ENCODE measurements at regions not wholly inside any gene's neighbourhood (a gene's known extent, or its start where the extent isn't known, plus 50 kb on each side); places are given as distances from the start of the nearest gene placed in this dataset.

DNA sequence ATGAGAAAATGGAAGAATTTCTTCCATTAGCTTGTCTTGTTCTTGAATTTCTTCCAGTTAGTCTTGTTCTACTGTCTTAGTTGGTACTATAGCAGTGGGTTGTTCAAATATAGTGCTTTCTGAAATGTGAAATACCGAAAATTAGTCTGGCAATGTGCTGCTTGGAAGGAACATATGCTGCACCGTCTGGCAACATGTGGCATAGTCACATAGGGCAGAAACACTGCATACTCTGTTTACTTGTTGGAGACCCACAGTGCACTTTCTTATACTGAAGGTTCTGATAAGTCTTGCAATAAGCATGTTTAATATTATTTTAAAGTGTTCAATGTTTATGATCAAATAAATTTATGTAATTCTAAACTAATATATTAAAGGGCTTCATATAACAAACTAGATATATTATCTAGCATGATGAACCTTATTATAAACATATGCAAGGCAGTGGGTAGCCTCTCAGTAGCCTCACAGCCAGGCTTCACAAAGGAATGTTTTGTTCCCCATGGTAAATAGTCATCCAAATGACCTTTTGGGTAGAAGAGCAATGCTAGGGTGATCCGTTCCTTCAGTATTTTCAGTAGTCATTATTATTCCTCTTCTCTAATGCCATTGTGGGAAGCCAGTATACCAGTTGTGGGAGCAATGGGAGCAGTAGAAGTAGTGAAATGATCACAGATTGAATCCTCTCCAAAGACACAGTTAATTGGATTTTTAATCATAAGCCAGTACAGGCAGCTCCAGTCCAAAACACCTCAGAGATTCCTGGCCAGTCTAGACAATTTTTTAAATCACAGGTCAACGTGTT is 1106.7 kb downstream of the DTWD2 start:
- H3K27ac ChIP-seq (ENCODE audit: insufficient read depth, low read depth, low read length) = no peak overlapping the region
- ChIA-PET CTCF (no interaction called here), POLR2A (no interaction called here)
- no peak overlapping the region for H2AFZ ChIP-seq (ENCODE audit: low read depth, low read length)
- H3K36me3 ChIP-seq (ENCODE audit: control insufficient read depth in 2 of 2, extremely low read depth in 1 of 2, insufficient read depth in 2 of 2, low read length in 2 of 2) = no peaks in the 10 kb centered on the region
- H3K9me3 ChIP-seq (replicated peaks; ENCODE audit: control insufficient read depth, insufficient read depth, low read length) = no peaks in the 10 kb centered on the region
- dilution Hi-C loops (cut with MboI; ENCODE audit: extremely low pct_ligation_motif_present, low sequenced_read_pairs) = no loop called here
- no peak overlapping the region for H3K4me3 ChIP-seq (replicated peaks in 1 of 3; ENCODE audit: insufficient read depth in 1 of 3, low read depth in 1 of 3, low read length in 3 of 3)
- no peaks in the 10 kb centered on the region for H4K20me1 ChIP-seq (replicated peaks; ENCODE audit: control insufficient read depth, extremely low read depth, insufficient read depth, low read length)
- H3K27me3 ChIP-seq (ENCODE audit: control insufficient read depth in 2 of 2, insufficient read depth in 2 of 2, low read length in 2 of 2) = no peaks in the 10 kb centered on the region
- no peaks in the 10 kb centered on the region for H3K79me2 ChIP-seq (ENCODE audit: control insufficient read depth, insufficient read depth, low read length)
- no TSS peak for BruUV-seq (replicated peaks)
- H3K9me1 ChIP-seq (replicated peaks; ENCODE audit: control insufficient read depth, extremely low read depth, insufficient read depth, low read length) = no peaks in the 10 kb centered on the region
- no peak for FAIRE-seq
- H3K4me2 ChIP-seq (ENCODE audit: insufficient read depth, low read length) = no peak overlapping the region
- no peak for TF ChIP-seq MYC (IDR thresholded peaks at IDR 0.05; ENCODE audit: low read depth, low read length)
- no peak for TF ChIP-seq GATA2 (IDR thresholded peaks at IDR 0.05; ENCODE audit: insufficient read depth, insufficient read length, low read depth, low read length)
- no peak for TF ChIP-seq POLR2A (IDR thresholded peaks at IDR 0.05; ENCODE audit: low read depth, low read length)
- TF ChIP-seq POLR2AphosphoS5 (IDR thresholded peaks at IDR 0.05; ENCODE audit: insufficient read depth, low read depth, low read length) = no peak
- no peak for TF ChIP-seq EZH2 (IDR thresholded peaks at IDR 0.05; ENCODE audit: borderline replicate concordance, low read depth, low read length, severe bottlenecking)
- no peak for TF ChIP-seq JUN (IDR thresholded peaks at IDR 0.05; ENCODE audit: borderline replicate concordance, insufficient read depth, insufficient read length, low read depth)
- TF ChIP-seq, protein P1, sequence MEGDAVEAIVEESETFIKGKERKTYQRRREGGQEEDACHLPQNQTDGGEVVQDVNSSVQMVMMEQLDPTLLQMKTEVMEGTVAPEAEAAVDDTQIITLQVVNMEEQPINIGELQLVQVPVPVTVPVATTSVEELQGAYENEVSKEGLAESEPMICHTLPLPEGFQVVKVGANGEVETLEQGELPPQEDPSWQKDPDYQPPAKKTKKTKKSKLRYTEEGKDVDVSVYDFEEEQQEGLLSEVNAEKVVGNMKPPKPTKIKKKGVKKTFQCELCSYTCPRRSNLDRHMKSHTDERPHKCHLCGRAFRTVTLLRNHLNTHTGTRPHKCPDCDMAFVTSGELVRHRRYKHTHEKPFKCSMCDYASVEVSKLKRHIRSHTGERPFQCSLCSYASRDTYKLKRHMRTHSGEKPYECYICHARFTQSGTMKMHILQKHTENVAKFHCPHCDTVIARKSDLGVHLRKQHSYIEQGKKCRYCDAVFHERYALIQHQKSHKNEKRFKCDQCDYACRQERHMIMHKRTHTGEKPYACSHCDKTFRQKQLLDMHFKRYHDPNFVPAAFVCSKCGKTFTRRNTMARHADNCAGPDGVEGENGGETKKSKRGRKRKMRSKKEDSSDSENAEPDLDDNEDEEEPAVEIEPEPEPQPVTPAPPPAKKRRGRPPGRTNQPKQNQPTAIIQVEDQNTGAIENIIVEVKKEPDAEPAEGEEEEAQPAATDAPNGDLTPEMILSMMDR (IDR thresholded peaks at IDR 0.05; ENCODE audit: extremely low read depth in 1 of 2, insufficient read depth in 1 of 2, low read depth in 1 of 2, low read length in 2 of 2) = no peak
- TF ChIP-seq, protein P2, sequence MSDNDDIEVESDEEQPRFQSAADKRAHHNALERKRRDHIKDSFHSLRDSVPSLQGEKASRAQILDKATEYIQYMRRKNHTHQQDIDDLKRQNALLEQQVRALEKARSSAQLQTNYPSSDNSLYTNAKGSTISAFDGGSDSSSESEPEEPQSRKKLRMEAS (IDR thresholded peaks at IDR 0.05; ENCODE audit: insufficient read depth, insufficient read length) = no peak
- TF ChIP-seq FOS (IDR thresholded peaks at IDR 0.05; ENCODE audit: borderline replicate concordance, insufficient read depth, low read length) = no peak
- no peak overlapping the region for H3K9ac ChIP-seq (replicated peaks; ENCODE audit: extremely low read depth, insufficient read depth, low read length)
- intact Hi-C loops (cut with micrococcal nuclease) = no loop called here
- H3K4me1 ChIP-seq (ENCODE audit: control insufficient read depth, extremely low read depth, insufficient read depth, low read length) = no peaks in the 10 kb centered on the region
- no peak for DNase-seq (ENCODE audit: low read depth, low spot score)
